Duodenal mucosa (tissue), 2 donors: ENCODE measurements at regions not wholly inside any gene's neighbourhood (a gene's known extent, or its start where the extent isn't known, plus 50 kb on each side); places are given as distances from the start of the nearest gene placed in this dataset.

Experiments
- H3K27ac ChIP-seq: one replicate; pipeline ENCODE4 v1.7.0; 2013; ENCODE audit warnings: low read depth, low read length
- H3K27me3 ChIP-seq, 2 donors: one replicate each; pipeline ENCODE4 v1.7.0; 2013; ENCODE audit warnings: low read length in 2 of 2, control low read depth in 1 of 2; ENCODE audit not compliant: insufficient read depth in 2 of 2, control insufficient read depth in 1 of 2
- H3K36me3 ChIP-seq, 2 donors: one replicate each; pipeline ENCODE4 v1.7.0; 2013; ENCODE audit warnings: low read length in 2 of 2, control low read depth in 1 of 2; ENCODE audit not compliant: insufficient read depth in 2 of 2, control insufficient read depth in 1 of 2
- H3K4me1 ChIP-seq, 2 donors: one replicate each; pipeline ENCODE4 v1.7.0; 2013; ENCODE audit warnings: low read length in 2 of 2, control low read depth in 1 of 2; ENCODE audit not compliant: insufficient read depth in 2 of 2, control insufficient read depth in 1 of 2
- H3K4me3 ChIP-seq, 2 donors: one replicate each; pipeline ENCODE4 v1.7.0; 2013; ENCODE audit warnings: low read length in 2 of 2, low read depth in 1 of 2
- H3K9ac ChIP-seq, 2 donors: one replicate each; pipeline ENCODE4 v1.7.0; 2013; ENCODE audit warnings: low read length in 2 of 2, low read depth in 1 of 2
- H3K9me3 ChIP-seq, 2 donors: one replicate each; pipeline ENCODE4 v1.7.0; 2013; ENCODE audit warnings: low read length in 2 of 2, control low read depth in 1 of 2; ENCODE audit not compliant: control insufficient read depth in 1 of 2

DNA sequence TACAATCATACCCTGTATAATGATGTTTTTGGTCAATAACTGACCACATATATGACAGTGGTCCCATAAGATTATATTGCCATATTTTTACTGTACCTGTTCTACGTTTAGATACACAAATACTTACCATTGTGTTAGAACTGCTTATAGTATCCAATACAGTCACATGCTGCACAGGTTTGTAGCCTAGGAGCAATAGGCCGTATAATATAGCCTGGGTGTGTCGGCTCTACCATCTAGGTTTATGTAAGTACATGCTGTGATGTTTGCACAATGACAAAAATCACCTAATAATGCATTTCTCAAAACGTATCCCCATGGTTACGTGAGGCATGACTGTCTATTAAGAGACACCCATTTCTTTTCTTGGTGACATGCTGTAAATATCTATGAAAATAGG is 55.0 kb upstream of the APCDD1 start:
- Histone ChIP-seq H3K9me3 (no peaks in the 10 kb centered on the region), H3K27ac (no peak overlapping the region), H3K27me3 (no peaks in the 10 kb centered on the region), H3K4me1 (no peaks in the 10 kb centered on the region), H3K4me3 (no peak overlapping the region), H3K36me3 (no peaks in the 10 kb centered on the region), H3K9ac (no peak overlapping the region)

DNA sequence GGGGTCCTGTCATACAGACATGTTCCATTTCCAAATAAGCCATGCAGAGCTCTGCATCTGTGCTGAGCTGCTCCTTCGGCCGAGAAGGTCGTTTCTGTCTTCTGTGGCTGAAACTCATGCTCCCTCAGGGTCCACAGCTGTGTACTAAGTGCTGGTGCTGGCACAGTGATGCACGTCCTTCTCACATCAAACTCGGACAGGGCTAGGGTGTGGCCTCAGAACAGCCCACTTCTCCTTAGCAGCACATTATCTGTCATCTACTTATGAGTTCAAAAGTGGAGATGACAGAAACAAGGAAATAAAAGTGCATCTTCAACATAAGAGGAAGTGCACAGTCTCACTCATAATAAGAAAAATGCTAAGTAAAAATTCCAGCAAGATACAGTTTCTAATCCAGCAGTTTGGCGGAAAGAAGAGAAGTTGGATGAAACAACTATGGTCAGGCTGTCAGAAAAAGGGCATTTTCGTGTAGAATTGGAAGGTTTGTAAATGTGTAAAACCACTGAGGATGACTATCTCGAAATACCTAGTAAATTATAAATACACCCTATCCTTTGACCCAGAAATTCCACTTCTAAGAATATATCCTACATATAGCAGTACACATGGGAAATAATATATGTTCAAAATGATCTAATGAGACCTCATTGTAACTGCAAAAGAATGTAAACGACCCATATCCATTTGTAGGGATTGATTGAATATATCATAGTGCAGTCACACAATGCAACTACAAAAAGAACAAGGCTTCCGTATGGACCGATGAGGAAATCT is 53.7 kb upstream of the APCDD1 start:
- Histone ChIP-seq H3K9me3 (no peaks in the 10 kb centered on the region), H3K36me3 (no peaks in the 10 kb centered on the region), H3K4me3 (no peak overlapping the region), H3K27ac (no peak overlapping the region), H3K4me1 (no peaks in the 10 kb centered on the region), H3K9ac (no peak overlapping the region), H3K27me3 (no peaks in the 10 kb centered on the region)

DNA sequence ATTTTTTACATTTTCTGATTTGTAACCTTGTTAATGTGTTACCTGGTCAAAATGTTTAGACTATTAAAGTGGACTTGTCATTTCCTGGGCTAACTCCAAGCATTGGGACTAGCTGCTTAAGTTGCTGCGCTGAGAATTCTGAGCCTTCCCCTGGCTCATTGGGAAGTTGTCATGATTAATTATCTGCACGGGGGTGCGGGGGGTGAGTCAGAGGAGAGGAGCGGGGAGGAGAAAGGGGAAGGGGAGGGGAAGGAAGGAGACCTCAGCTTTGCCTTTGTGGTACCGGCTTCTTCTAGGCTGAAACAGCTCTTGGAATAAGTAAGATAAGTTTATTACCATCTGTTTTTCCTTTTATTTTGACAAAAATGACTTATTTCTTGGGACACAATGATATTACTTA is 52.9 kb upstream of the APCDD1 start:
- H3K36me3 ChIP-seq: no peaks in the 10 kb centered on the region
- no peaks in the 10 kb centered on the region for H3K9me3 ChIP-seq
- no peak overlapping the region for H3K27ac ChIP-seq
- no peak overlapping the region for H3K4me3 ChIP-seq
- H3K9ac ChIP-seq: no peak overlapping the region
- no peaks in the 10 kb centered on the region for H3K4me1 ChIP-seq
- H3K27me3 ChIP-seq: no peaks in the 10 kb centered on the region

GRCh38 chr18:10401930-10402329 is 52.5 kb upstream of the APCDD1 start:
- no peaks in the 10 kb centered on the region for H3K27me3 ChIP-seq
- no peak overlapping the region for H3K27ac ChIP-seq
- no peak overlapping the region for H3K4me3 ChIP-seq
- H3K36me3 ChIP-seq: no peaks in the 10 kb centered on the region
- no peaks in the 10 kb centered on the region for H3K4me1 ChIP-seq
- no peak overlapping the region for H3K9ac ChIP-seq
- H3K9me3 ChIP-seq: no peaks in the 10 kb centered on the region

DNA sequence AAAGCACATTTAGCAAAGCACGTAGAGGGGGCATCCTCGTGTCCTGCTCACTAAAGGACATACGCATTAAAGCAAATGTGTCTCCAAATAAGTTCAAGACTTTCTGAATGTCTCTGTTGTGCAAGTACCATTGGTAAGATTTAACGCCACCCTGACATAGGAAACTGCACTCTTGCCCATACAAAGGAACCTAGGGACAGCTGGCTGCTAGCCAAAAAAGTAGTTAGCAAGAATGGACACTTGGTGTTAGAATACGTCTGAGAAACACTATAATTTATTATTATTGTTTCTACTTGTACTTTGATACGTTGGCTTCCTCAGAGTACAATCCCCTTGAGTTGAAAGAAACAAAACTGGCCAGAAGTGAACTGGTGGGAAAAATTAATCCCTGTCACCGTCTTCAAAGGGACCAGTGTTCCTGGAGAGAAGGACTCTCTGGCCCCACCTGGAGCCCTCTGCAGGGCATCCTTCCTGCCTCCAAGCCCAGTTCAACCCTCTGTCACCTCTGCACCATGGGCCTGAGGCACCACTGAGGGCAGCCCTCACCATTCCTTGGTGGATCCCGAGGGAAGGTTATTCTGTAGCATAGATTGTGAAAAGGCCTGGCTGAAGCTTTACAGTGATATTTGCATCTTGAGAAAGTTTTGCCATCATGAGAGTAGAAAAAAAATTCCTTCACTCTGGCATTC is 51.4 kb upstream of the APCDD1 start:
- no peaks in the 10 kb centered on the region for H3K27me3 ChIP-seq
- no peaks in the 10 kb centered on the region for H3K4me1 ChIP-seq
- H3K36me3 ChIP-seq: no peaks in the 10 kb centered on the region

GRCh38 chr18:10403708-10404107 is 50.7 kb upstream of the APCDD1 start:
- Histone ChIP-seq H3K36me3 (no peaks in the 10 kb centered on the region), H3K4me1 (no peaks in the 10 kb centered on the region), H3K27ac (no peak overlapping the region), H3K4me3 (no peak overlapping the region), H3K9ac (no peak overlapping the region), H3K9me3 (no peaks in the 10 kb centered on the region), H3K27me3 (no peaks in the 10 kb centered on the region)

More for the DNA sequence above, 51.4 kb upstream of the APCDD1 start:
- H3K9ac ChIP-seq: no peak overlapping the region
- H3K4me3 ChIP-seq: no peak overlapping the region
- no peak overlapping the region for H3K27ac ChIP-seq
- H3K9me3 ChIP-seq: no peaks in the 10 kb centered on the region

- Histone ChIP-seq H3K9me3 (no peaks in the 10 kb centered on the region), H3K4me1 (no peaks in the 10 kb centered on the region), H3K36me3 (no peaks in the 10 kb centered on the region), H3K4me3 (no peak overlapping the region), H3K27ac (no peak overlapping the region), H3K27me3 (no peaks in the 10 kb centered on the region), H3K9ac (no peak overlapping the region)
These were observed 50.3 kb upstream of the APCDD1 start for GRCh38 chr18:10404168-10404567.
